GM12864 (cell line): ENCODE measurements at regions not wholly inside any gene's neighbourhood (a gene's known extent, or its start where the extent isn't known, plus 50 kb on each side); places are given as distances from the start of the nearest gene placed in this dataset.
"Not testable (repeated sequence)": the region's sequence is repeated elsewhere in the genome, so short reads cannot be mapped to it uniquely, and the experiment has no call there.

Source experiments
- DNase-seq: peaks from one replicate; pipeline ENCODE4 v3.0.0-alpha.2; 2011; ENCODE audit warnings: low read depth
- H3K4me3 ChIP-seq: 2 replicates; pipeline ENCODE4 v1.5.1; 2011; ENCODE audit warnings: mild to moderate bottlenecking, low read depth, low read length, control low read depth
- TF ChIP-seq, protein P1 (sequence below): IDR thresholded peaks from 2 replicates; pipeline ENCODE4 v1.5.1; 2011; ENCODE audit warnings: low read depth, mild to moderate bottlenecking, moderate library complexity, low read length, control low read depth, inconsistent platforms; ENCODE audit errors: missing control alignments

DNA sequence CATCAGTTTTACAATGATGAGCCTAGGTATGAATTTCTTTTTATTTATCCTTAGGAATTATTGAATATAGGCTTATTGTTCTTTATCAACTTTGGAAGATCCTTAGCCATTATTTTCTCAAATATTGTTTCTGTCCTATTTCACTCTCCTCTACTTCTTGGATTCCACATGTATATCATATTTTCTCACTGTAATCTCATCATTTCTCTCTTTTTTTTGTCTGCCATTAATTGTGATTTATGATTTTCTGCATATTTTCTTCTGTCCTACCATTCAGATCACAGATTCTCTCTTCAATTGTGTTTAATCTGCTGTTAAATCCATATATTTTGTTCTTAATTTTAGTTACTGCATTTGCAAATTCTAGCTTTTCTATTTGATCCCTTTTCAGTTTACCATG, 139.8 kb downstream of the ARRDC3 start:
- no peak for DNase-seq
- no peak overlapping the region for H3K4me3 ChIP-seq
- TF ChIP-seq, protein P1, sequence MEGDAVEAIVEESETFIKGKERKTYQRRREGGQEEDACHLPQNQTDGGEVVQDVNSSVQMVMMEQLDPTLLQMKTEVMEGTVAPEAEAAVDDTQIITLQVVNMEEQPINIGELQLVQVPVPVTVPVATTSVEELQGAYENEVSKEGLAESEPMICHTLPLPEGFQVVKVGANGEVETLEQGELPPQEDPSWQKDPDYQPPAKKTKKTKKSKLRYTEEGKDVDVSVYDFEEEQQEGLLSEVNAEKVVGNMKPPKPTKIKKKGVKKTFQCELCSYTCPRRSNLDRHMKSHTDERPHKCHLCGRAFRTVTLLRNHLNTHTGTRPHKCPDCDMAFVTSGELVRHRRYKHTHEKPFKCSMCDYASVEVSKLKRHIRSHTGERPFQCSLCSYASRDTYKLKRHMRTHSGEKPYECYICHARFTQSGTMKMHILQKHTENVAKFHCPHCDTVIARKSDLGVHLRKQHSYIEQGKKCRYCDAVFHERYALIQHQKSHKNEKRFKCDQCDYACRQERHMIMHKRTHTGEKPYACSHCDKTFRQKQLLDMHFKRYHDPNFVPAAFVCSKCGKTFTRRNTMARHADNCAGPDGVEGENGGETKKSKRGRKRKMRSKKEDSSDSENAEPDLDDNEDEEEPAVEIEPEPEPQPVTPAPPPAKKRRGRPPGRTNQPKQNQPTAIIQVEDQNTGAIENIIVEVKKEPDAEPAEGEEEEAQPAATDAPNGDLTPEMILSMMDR: no peak

DNA sequence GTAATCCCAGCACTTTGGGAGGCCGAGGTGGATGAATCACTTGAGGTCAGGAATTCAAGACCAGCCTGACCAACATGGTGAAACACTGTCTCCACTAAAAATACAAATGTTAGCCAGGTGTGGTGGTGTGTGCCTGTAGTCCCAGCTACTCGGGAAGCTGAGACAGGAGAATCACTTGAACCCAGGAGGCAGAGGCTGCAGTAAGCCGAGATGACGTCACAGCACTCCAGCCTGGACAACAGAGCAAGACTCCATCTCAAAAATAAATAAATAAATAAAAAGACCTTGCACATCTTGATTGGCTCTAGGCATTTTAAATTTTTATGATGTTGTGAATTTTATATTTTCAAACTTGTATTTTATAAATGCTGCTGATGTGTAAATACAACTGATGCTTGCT, 141.7 kb downstream of the ARRDC3 start:
- not testable (repeated sequence) for DNase-seq, H3K4me3 ChIP-seq

GRCh38 chr5:91240175-91240574, 142.9 kb downstream of the ARRDC3 start:
- TF ChIP-seq, protein P1: no peak
- no peak for DNase-seq
- no peak overlapping the region for H3K4me3 ChIP-seq

DNA sequence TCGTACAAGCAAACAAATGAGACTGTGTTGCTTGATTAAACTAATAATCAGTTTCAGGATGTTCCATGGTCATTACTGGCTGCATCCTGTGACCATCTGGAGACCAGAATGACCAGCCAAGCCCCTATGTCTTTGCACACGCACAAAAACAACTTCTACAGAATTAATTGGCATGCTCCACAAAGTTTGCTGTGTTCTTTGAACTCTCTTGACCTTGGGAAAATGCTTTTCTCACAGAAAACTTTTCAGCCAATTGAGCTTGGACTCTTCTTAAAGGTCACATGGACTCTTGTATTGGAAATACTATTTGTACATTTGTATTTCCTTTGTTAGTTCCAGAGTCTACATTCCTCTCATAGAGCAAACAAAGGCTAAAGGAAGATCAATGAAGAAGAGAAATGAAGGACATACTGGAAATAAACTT, 147.8 kb downstream of the ARRDC3 start:
- H3K4me3 ChIP-seq: no peak overlapping the region
- TF ChIP-seq, protein P1: no peak
- no peak for DNase-seq

- TF ChIP-seq, protein P1: no peak
Measured at GRCh38 chr5:91232523-91232922, 150.6 kb downstream of the ARRDC3 start.

GRCh38 chr5:91229031-91229727, 153.9 kb downstream of the ARRDC3 start:
- no peak overlapping the region for H3K4me3 ChIP-seq
- no peak for DNase-seq
- TF ChIP-seq, protein P1: no peak

More at GRCh38 chr5:91232523-91232922, 150.6 kb downstream of the ARRDC3 start:
- DNase-seq: no peak
- no peak overlapping the region for H3K4me3 ChIP-seq

- TF ChIP-seq, protein P1: no peak
- DNase-seq: no peak
- H3K4me3 ChIP-seq: no peak overlapping the region
Measured at GRCh38 chr5:91228188-91228587, 154.9 kb downstream of the ARRDC3 start.
